NT2/D1 (cell line): ENCODE measurements at regions not wholly inside any gene's neighbourhood (a gene's known extent, or its start where the extent isn't known, plus 50 kb on each side); places are given as distances from the start of the nearest gene placed in this dataset.

Experiments
- SUZ12 ChIP-seq: IDR thresholded peaks from 2 replicates; pipeline ENCODE4 v1.6.1; 2011; ENCODE audit not compliant: insufficient read length, insufficient read depth; ENCODE audit errors: extremely low read depth
- YY1 ChIP-seq: IDR thresholded peaks from 2 replicates; pipeline ENCODE4 v1.6.1; 2011; ENCODE audit not compliant: insufficient read length, insufficient read depth
- ZNF274 ChIP-seq: IDR thresholded peaks from 2 replicates; pipeline ENCODE4 v1.6.1; 2011; ENCODE audit warnings: mild to moderate bottlenecking, low read depth, low read length

GRCh38 chr13:83204886-83205285 lies 677.4 kb downstream of the SLITRK1 start:
- TF ChIP-seq ZNF274, result no peak
- TF ChIP-seq SUZ12, result no peak
- TF ChIP-seq YY1, result no peak
